Large intestine (tissue), 3 donors: ENCODE measurements at regions not wholly inside any gene's neighbourhood (a gene's known extent, or its start where the extent isn't known, plus 50 kb on each side); places are given as distances from the start of the nearest gene placed in this dataset.

Experiments
- DNase-seq, 2 donors: peaks; one replicate each; pipeline versions ENCODE4 v3.0.0 to v3.0.0-alpha.2; 2013
- H3K27ac ChIP-seq: one replicate; pipeline ENCODE4 v1.5.1; 2013; ENCODE audit warnings: low read length
- H3K27me3 ChIP-seq: 2 replicates; pipeline ENCODE4 v1.6.1; 2013; ENCODE audit warnings: low read length; ENCODE audit not compliant: control insufficient read depth, insufficient read depth
- H3K36me3 ChIP-seq: 2 replicates; pipeline ENCODE4 v1.6.1; 2013; ENCODE audit warnings: low read length; ENCODE audit not compliant: control insufficient read depth, insufficient read depth
- H3K4me1 ChIP-seq: one replicate; pipeline ENCODE4 v1.6.1; 2013; ENCODE audit warnings: low read length; ENCODE audit not compliant: control insufficient read depth, insufficient read depth
- H3K4me3 ChIP-seq: one replicate; pipeline ENCODE4 v1.5.1; 2013; ENCODE audit warnings: low read length
- H3K9me3 ChIP-seq: one replicate; pipeline ENCODE4 v1.6.1; 2013; ENCODE audit warnings: mild to moderate bottlenecking, low read depth, low read length, moderate library complexity; ENCODE audit not compliant: control insufficient read depth
- WGBS: methylation state at CpG from one replicate; pipeline ENCODE4 v1.1.5; 2013; ENCODE audit warnings: low lambda C conversion rate; ENCODE audit not compliant: insufficient coverage; 5-methylcytosine and 5-hydroxymethylcytosine counted together

GRCh38 chr5:97476852-97477534 is 293.9 kb upstream of the RIOK2 start:
- Histone ChIP-seq H3K4me3 (no peak overlapping the region), H3K27me3 (no peaks in the 10 kb centered on the region), H3K27ac (no peak overlapping the region), H3K4me1 (no peaks in the 10 kb centered on the region), H3K36me3 (no peaks in the 10 kb centered on the region), H3K9me3 (peaks cover 1% of the 10 kb centered on the region)
- 100% methylated on average over 1 of the region's 2 CpGs for WGBS
- no peak for DNase-seq

- Histone ChIP-seq H3K27ac (no peak overlapping the region), H3K36me3 (no peaks in the 10 kb centered on the region), H3K4me3 (no peak overlapping the region), H3K27me3 (no peaks in the 10 kb centered on the region), H3K4me1 (no peaks in the 10 kb centered on the region), H3K9me3 (no peaks in the 10 kb centered on the region)
- DNase-seq, result no peak
These were observed 295.4 kb upstream of the RIOK2 start for GRCh38 chr5:97478483-97478882.

GRCh38 chr5:97480313-97480712 is 297.3 kb upstream of the RIOK2 start:
- Histone ChIP-seq H3K36me3 (no peaks in the 10 kb centered on the region), H3K27me3 (no peaks in the 10 kb centered on the region), H3K9me3 (no peaks in the 10 kb centered on the region), H3K27ac (no peak overlapping the region), H3K4me3 (no peak overlapping the region), H3K4me1 (no peaks in the 10 kb centered on the region)
- no peak for DNase-seq
- 100% methylated on average over 1 of the region's 3 CpGs for WGBS

- WGBS, result no CpG with 5 or more reads among the region's 7 CpGs
- DNase-seq, result no peak
These were observed 305.1 kb upstream of the RIOK2 start for GRCh38 chr5:97488126-97488668.

GRCh38 chr5:97489010-97489840 is 306.2 kb upstream of the RIOK2 start:
- Histone ChIP-seq H3K4me1 (no peaks in the 10 kb centered on the region), H3K27ac (no peak overlapping the region), H3K9me3 (no peaks in the 10 kb centered on the region), H3K36me3 (no peaks in the 10 kb centered on the region), H3K27me3 (no peaks in the 10 kb centered on the region), H3K4me3 (no peak overlapping the region)
- WGBS, result no CpG with 5 or more reads among the region's 8 CpGs
- no peak for DNase-seq

More at GRCh38 chr5:97488126-97488668, 305.1 kb upstream of the RIOK2 start:
- H3K4me3 ChIP-seq, result no peak overlapping the region
- H3K27ac ChIP-seq, result no peak overlapping the region
- H3K27me3 ChIP-seq, result no peaks in the 10 kb centered on the region
- no peaks in the 10 kb centered on the region for H3K36me3 ChIP-seq
- no peaks in the 10 kb centered on the region for H3K9me3 ChIP-seq
- H3K4me1 ChIP-seq, result no peaks in the 10 kb centered on the region

GRCh38 chr5:97494465-97494864 is 311.4 kb upstream of the RIOK2 start:
- no peaks in the 10 kb centered on the region for H3K4me1 ChIP-seq
- no peak overlapping the region for H3K27ac ChIP-seq
- WGBS, result 96% methylated on average over 3 of the region's 3 CpGs

GRCh38 chr5:97495301-97495700 is 312.3 kb upstream of the RIOK2 start:
- DNase-seq, result no peak
- H3K27ac ChIP-seq, result no peak overlapping the region
- H3K27me3 ChIP-seq, result no peaks in the 10 kb centered on the region
- H3K9me3 ChIP-seq, result no peaks in the 10 kb centered on the region
- no peak overlapping the region for H3K4me3 ChIP-seq
- H3K4me1 ChIP-seq, result no peaks in the 10 kb centered on the region
- H3K36me3 ChIP-seq, result no peaks in the 10 kb centered on the region

More at GRCh38 chr5:97494465-97494864, 311.4 kb upstream of the RIOK2 start:
- Histone ChIP-seq H3K36me3 (no peaks in the 10 kb centered on the region), H3K9me3 (no peaks in the 10 kb centered on the region), H3K4me3 (no peak overlapping the region), H3K27me3 (no peaks in the 10 kb centered on the region)
- no peak for DNase-seq

- Histone ChIP-seq H3K4me3 (no peak overlapping the region), H3K9me3 (no peaks in the 10 kb centered on the region)
These were observed 313.0 kb upstream of the RIOK2 start for GRCh38 chr5:97496037-97496436.

GRCh38 chr5:97498657-97499056 is 315.6 kb upstream of the RIOK2 start:
- WGBS, result no CpG with 5 or more reads among the region's 1 CpG
- H3K4me3 ChIP-seq, result no peak overlapping the region

More at GRCh38 chr5:97496037-97496436, 313.0 kb upstream of the RIOK2 start:
- no peaks in the 10 kb centered on the region for H3K36me3 ChIP-seq
- WGBS, result no CpG with 5 or more reads among the region's 2 CpGs
- H3K27ac ChIP-seq, result no peak overlapping the region
- DNase-seq, result no peak
- H3K27me3 ChIP-seq, result no peaks in the 10 kb centered on the region
- no peaks in the 10 kb centered on the region for H3K4me1 ChIP-seq

GRCh38 chr5:97499605-97500004 is 316.6 kb upstream of the RIOK2 start:
- DNase-seq, result no peak
- Histone ChIP-seq H3K9me3 (no peaks in the 10 kb centered on the region), H3K36me3 (no peaks in the 10 kb centered on the region), H3K4me3 (no peak overlapping the region), H3K27ac (no peak overlapping the region), H3K27me3 (no peaks in the 10 kb centered on the region), H3K4me1 (no peaks in the 10 kb centered on the region)
- WGBS, result no CpG with 5 or more reads among the region's 6 CpGs

More at GRCh38 chr5:97498657-97499056, 315.6 kb upstream of the RIOK2 start:
- Histone ChIP-seq H3K9me3 (no peaks in the 10 kb centered on the region), H3K4me1 (no peaks in the 10 kb centered on the region), H3K36me3 (no peaks in the 10 kb centered on the region), H3K27me3 (no peaks in the 10 kb centered on the region), H3K27ac (no peak overlapping the region)
- DNase-seq, result no peak
